Hematopoietic multipotent progenitor cell treated with erythropoietin and hydrocortisone succinate and interleukin-3 and kit ligand, for 15 days (in vitro differentiated cells): ENCODE measurements at regions not wholly inside any gene's neighbourhood (a gene's known extent, or its start where the extent isn't known, plus 50 kb on each side); places are given as distances from the start of the nearest gene placed in this dataset.
"Not testable (repeated sequence)": the region's sequence is repeated elsewhere in the genome, so short reads cannot be mapped to it uniquely, and the experiment has no call there.

ENCODE experiments used
- DNase-seq: peaks from one replicate; pipeline ENCODE4 v3.0.0-alpha.2; 2015; ENCODE audit warnings: low spot score

GRCh38 chr4:67412153-67412712, 133.1 kb downstream of the CENPC start:
- not testable (repeated sequence) for DNase-seq

GRCh38 chr4:67403342-67403741, 142.0 kb downstream of the CENPC start:
- no peak for DNase-seq

DNA sequence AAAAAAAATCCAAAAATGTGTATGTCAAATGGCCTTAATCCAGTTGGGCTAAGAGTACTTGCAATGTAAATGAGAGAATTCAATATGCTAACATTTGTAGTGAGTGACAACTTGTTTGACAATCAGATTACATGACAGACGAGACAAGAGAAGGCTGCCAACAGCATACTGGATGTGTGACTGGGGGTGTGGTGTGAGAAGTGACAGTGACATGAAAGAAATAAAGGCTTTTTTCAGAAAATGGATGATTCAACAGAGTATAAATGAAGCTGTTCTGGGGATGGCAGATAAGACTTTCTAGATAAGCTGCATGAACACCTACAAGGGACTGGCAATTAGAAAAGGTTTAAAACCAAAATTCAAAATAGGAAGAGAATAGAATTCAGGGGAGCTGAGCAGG, 143.4 kb downstream of the CENPC start:
- DNase-seq, result no peak

DNA sequence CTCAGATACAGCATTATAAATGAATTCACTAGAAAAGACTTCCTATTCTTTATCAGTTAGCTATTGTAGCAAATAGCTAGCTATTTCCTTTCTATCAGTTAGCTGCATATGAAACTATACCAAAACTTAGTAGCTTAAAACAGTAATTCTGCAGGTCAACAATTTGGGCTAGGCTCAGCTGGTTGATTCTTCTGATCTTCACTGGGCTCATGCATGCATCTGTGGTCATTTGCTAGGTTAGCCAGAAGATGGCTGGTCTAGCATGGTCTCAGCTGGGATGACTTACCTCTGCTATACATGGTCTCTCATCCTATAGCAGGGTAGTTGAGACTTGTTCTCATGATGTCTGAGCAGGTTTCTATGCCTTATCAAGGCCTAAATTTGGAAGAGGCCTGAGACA, 147.4 kb downstream of the CENPC start:
- DNase-seq, result no peak

DNA sequence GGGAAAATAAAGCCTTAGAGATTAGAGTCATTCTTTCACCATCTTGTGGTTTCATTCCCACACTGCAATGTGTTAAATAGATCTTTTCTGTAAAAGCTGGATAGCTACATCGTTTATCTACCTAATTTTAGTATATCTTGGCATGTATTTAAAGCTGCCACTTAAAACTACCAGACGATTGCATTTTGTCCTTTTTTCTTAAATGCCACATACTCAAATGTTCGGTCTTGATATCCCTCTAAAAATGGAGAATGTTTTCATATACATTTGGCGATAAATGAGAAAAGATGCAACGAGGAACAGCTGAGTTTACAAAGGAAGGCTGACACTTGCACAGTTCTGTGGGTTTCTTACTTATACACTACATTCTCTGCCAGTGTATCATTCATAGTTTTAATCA, 148.3 kb downstream of the CENPC start:
- no peak for DNase-seq

DNA sequence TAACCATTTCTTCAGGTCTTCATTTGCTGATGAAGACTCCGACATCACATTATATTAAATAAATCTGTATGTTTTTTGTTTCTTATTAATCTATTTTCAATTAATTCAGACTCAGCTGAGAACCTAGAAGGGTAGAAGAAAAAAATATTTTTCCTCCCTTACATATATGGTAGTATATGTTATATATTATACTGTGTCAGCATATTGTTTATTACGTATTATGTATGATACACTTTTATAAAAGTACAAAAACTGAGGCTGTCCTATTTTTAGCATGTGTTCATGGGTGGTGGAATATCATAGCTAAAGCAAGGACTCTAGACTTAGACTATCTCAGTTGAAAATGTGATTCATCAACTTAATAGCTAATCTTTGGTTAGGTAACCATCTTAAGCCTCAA, 149.3 kb downstream of the CENPC start:
- DNase-seq, result no peak

DNA sequence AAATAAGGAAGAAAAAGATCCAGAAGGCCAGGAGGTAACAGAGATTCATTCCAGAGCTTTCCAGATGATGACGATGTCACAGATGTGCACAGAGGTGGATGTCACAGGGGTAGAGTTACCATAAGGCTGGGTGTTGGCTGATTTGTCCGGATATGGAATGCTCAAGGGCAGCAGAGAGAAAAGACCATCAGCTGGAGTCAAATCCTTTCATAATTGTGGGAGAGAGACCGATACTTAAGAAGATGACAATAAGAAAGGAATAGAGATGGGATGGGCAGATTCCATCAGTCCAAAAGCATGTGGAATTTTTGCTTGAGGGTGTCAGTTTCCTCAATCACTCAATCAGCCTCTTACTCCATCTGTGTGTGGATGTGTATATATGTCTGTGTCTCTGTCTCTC, 150.4 kb downstream of the CENPC start:
- DNase-seq, result no peak

GRCh38 chr4:67393699-67394281, 151.5 kb downstream of the CENPC start:
- DNase-seq, result peak; percentile 68

GRCh38 chr4:67393007-67393406, 152.3 kb downstream of the CENPC start:
- no peak for DNase-seq

GRCh38 chr4:67381406-67381804, 163.9 kb downstream of the CENPC start:
- not testable (repeated sequence) for DNase-seq

DNA sequence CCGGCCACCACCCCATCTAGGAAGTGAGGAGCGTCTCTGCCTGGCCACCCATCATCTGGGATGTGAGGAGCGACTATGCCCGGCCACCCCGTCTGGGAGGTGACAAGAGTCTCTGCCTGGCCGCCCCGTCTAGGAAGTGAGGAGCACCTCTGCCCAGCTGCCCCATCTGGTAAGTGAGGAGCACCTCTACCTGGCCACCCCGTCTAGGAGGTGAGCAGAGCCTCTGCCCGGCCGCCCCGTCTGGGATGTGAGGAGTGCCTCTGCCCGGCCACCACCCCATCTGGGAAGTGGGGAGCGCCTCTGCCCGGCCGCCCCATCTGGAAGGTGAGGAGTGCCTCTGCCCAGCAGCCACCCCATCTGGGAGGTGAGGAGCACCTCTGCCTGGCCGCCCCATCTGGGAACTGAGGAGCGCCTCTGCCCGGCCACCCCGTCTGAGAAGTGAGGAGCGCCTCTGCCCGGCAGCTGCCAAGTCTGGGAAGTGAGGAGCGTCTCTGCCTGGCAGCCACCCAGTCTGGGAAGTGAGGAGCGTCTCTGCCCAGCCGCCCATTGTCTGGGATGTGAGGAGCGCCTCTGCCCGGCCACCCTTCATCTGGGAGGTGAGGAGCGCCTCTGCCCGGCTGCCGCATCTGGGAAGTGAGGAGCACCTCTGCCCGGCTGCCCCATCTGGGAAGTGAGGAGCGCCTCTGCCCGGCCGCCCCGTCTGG, 164.4 kb downstream of the CENPC start:
- not testable (repeated sequence) for DNase-seq

- no peak for DNase-seq
Observed at GRCh38 chr4:67380154-67380553, 165.1 kb downstream of the CENPC start.

GRCh38 chr4:67375291-67375690, 170.0 kb downstream of the CENPC start:
- DNase-seq, result no peak

DNA sequence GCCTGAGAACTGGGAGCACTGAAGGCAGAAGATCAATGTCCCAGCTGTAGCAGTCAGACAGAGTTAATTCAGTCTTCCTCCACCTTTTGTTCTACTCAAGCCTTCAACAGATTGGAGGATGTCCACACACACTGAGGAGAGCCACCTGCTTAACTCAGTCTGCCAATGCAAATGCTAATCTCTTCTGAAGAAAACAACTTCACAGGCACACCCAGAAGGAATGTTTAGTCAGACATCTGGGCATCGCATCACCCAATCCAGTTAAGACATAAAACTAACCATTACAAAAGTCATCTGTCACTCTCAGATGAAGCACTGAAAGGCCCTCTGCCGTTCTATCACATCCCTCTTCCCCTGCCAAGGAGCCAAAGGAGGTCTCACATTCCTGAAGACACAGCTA, 173.7 kb downstream of the CENPC start:
- no peak for DNase-seq

GRCh38 chr4:67366311-67366861, 178.9 kb downstream of the CENPC start:
- DNase-seq, result peak; percentile 59

GRCh38 chr4:67365661-67366245, 179.6 kb downstream of the CENPC start:
- DNase-seq, result no peak

DNA sequence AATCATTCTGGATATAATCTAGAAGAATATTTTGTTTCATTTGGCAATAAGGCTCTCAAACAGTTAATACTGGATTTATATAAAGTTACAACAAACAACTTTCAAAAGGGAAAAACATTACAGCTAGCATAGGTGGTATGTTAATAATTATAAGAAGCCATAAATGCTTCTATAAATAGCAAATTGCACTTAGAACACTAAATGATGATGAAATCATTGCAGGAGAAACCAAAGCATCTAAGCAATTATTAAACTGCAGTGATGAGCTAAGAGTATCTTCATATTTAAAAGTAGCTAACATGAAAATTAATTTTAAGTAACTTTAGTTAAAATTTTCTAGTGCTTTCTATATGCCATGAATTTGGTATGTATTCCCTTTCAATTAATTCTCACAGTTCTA, 189.5 kb downstream of the CENPC start:
- DNase-seq, result no peak

DNA sequence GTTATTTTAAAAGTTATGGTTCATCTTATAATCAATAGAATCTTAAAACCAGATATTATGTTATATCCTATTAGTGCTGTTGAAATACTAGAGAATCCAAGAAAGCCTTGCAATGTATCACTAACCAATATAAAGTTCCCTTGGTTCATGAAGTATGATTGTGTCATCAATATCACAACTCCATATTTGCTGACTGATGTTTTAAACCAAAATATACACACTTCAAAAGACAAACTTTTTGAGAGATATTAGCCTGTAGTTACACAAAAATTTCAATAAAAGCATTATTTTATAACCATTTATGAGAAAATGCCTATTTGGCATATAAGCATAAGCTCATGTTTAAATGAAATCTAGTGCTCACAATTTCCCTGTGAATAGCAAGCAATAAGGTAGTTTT, 198.6 kb downstream of the CENPC start:
- no peak for DNase-seq

DNA sequence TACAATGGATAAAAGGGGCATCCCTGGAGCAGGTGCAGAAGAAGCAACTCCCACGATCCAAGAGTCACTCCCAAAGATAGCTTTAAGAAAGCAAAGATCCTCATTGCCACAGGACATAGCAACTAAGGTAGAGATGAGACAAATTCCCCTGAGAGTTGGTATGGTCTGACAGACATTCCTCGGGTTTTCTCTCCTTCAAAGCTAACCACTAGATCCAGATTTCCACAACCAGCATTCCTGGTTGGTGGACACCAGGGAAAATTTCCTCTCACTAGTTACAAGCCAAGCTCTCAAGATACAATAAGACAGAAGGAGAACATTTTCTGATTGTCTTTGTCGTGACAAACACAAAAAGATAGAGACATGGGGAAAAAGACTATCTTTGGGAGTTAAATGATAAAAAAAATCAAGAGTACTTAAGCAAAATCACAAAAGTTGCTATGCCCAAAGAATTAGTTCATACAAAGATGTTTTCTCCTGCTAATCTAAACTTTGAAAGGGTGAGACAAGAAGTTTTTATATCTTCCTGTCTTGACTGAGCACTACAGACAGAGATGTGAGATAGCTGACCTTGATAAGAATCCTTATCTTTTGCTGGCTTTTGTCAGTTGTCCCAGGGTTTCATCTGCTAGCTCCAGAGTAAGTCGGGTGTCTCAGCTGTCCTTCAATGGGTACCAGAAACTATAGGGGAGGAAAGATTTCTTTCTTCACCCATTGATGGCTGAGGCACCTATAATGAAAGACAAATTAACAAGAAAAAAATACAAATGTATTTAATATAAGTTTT, 200.5 kb downstream of the CENPC start:
- DNase-seq, result no peak

DNA sequence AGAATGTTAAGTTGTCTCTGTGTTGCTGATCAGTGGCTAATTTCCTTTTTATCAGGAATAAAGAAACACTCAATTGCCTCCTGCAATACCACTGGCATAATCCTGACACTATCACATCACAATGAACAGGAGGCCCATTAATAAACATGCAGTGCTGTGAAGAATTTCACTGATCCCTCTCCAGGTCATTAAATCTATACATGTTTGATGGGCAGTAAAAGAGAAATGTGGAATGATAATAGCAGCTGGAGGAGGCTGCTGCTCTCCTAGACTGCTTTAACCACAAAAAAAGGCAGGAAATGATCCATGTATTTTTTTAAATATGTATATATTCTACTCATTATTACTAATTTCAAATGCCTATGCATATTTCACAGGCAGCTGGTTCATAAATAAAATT, 202.1 kb downstream of the CENPC start:
- DNase-seq, result no peak

GRCh38 chr4:67342291-67342690, 203.0 kb downstream of the CENPC start:
- no peak for DNase-seq

GRCh38 chr4:67333664-67334063, 211.6 kb downstream of the CENPC start:
- DNase-seq, result no peak
